ENCODE measurements at regions not wholly inside any gene's neighbourhood (a gene's known extent, or its start where the extent isn't known, plus 50 kb on each side); places are given as distances from the start of the nearest gene placed in this dataset.

DNA sequence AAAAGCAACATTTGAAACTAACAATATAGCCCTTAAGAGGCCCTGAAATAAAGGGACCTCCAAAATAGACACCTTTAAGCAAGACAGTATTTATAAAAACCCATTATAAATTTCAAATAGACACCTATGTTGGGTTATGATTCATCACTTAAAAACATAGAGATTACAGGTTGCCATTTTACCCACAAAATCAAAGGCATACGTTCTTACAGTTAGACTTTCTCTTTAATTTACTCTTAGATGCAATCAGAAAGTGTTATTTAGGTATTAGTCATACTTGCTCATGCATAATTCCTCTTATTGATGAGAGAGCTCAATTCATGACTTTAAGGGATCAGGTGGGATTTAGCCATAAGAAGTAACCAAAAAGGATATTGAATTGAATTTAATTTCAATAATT, 51.5 kb upstream of the TMEM200A start:
- no peak for DNase-seq (ENCODE audit: low read depth, low spot score)

DNA sequence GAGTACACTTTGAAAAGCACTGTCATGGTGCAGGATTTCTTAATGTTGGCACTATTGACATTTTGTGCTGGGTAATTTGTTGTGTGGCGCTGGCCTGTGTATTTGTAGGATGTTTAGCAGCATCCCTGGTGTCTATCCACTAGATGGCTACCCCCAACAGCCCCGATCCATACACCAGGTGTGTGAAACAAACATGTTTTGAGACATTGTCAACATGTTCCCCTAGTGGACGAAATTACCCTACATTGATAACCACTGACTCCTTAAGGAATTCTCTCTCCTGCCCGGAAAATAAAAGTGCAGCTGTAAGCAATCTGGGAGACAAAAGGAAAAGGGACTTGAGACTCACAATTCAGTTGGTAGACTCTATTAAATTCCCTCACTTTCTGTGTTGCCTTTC, 52.6 kb upstream of the TMEM200A start:
- DNase-seq (ENCODE audit: low read depth, low spot score), result no peak

DNA sequence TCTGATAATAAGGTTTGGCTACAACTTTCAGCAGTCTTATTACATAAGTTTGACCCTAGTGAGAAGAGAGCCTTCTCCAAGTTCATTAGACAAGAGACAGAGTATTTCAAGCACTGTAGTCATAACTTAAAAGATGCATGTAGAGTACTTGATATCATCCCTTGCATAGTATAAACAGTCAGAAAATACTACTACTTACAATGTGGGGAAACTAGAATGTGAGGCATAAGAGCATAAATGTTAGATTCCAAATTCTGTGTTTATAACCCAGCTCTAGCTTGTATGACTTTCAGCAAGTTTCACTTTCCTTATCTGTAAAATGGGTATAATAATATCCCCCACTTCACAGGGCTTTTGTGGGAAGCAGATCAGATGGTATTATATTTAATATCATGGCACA, 56.8 kb upstream of the TMEM200A start:
- no peak for DNase-seq (ENCODE audit: low read depth, low spot score)

DNA sequence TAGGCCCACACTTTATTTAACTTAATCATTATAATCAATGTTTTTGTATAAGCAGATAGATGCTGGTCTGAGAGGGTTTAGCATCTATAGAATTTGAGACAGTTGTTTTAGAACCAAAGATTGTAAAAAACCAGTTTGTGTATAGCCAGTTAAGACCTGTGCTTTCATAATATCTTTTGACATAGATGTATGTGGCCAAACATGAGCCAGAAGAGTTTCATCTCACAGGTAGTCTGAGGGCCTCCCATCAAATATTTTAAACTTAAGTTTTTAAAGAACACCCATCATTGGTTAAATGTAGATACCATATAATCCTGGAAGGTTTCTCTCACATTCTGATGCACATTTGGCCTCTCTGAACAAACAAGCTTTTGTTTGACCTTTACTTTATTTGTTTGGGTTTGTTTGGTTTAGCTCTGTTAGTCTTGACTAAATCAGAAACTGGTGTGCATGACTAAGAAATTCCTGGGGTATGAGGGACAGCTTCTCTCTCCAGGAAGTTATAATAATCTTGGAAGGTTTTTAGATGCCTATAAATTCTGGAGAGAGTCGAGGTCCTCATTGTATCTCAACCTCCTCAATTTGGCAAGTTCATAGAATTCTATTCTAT, 58.0 kb upstream of the TMEM200A start:
- peak; percentile 36 for DNase-seq (ENCODE audit: low read depth, low spot score)

DNA sequence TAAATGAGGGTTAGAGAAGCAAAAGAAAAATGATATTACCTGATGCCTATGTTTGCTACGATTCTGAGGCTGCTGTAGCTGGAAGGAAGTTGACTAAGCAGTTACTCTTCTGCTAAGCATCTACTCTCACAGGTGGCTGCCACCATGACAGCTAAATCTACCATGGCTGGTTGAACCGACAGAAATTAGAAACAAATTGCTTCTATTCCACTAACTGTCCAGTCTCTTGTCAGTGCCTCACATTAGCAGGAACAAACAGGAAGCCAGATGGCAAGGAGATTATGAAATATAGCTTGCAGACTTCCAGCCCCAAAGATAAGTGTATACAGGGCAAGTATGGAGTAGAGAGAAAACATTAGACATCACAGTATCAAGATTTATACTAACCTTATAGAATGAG, 59.4 kb upstream of the TMEM200A start:
- no peak for DNase-seq (ENCODE audit: low read depth, low spot score)

DNA sequence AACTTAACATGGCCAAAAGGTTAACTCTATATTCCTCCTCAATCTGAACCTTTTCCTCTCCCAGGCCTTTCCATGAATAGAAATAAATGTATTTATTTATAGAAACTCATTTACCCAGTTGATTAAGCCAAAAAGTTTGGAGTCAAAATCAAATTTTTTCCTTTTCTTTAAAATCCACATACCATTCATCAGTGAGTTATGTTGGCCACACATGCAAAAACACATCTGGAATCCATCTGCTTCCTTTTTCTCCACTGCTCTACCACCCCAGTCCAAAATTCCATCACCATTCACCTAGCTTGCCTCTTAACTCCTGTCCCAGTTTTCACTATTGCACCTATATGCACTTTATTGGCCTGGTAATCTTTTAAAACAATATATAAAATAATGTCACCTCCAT, 62.4 kb upstream of the TMEM200A start:
- DNase-seq (ENCODE audit: low read depth, low spot score), result no peak

DNA sequence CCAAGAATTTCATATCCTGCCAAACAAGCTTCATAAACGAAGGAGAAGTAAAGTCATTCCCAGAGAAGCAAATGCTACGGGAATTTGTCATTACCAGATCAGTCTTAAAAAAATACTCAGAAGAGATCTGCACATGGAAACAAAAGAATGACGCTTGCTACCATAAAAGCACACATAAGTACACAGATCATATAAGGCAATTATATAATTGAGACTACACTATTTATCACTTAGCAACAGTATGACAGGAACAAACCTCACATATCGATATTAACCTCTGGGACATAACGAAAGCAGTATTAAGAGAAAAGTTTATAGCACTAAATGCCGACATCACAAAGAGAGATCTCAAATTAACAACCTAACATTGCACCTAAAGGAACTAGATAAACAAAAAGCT, 67.6 kb upstream of the TMEM200A start:
- no peak for DNase-seq (ENCODE audit: low read depth, low spot score)

DNA sequence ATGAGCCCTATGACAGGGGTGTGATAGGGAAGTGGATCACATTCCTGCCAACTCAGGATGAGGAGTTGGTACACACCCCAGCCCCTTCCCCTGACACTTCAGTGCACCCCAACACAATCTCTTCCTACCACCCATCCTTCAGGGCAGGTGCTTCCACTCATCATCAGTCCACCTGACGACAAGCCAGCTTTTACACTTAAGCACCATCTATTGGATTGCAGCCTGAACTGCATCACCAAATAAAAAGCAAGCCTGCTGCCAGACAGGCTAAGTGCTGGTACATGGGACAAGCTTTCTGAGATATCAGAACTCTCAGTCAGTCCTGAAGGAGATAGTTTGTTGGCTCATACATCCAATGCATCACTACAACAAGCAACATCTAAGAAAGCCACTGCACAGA, 69.0 kb upstream of the TMEM200A start:
- DNase-seq (ENCODE audit: low read depth, low spot score), result no peak

DNA sequence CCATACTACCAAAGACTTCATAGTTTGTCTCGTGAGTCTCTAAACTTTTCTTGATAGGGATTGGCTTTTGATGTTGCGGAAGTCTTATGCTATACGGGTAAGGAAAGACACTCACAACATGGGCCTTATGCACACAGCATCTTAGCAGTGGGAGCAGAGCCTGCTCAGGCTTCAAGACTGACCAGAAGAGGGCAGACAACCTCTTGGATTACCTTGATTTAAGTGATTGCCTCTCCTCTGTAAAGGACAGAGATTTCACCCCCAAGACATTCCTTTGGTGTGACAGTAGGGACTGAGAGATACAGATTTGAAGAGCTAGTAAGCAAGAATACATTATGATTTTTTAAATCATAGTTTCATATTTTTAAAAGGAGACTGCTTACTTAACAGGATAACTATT, 71.0 kb upstream of the SAMD3 start:
- DNase-seq (ENCODE audit: low read depth, low spot score), result no peak

DNA sequence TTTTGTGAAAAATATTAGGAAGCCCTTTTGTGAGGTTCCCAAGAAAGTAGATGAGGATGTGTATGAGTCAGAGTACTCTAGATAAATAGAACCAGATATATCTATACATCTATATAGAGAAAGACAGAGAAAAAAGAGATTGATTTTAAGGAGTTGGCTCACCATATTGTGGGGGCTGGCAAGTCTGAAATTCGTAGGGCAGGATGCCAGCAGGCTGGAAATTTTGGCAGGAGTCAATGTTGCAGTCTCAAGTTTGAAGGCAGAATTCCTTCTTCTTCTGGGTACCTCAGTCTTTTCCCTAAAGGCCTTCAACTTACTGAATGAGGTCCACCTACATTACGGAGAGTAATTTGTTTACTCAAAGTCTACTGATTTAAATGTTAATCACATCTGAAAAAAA, 65.3 kb upstream of the SAMD3 start:
- DNase-seq (ENCODE audit: low read depth, low spot score), result no peak

DNA sequence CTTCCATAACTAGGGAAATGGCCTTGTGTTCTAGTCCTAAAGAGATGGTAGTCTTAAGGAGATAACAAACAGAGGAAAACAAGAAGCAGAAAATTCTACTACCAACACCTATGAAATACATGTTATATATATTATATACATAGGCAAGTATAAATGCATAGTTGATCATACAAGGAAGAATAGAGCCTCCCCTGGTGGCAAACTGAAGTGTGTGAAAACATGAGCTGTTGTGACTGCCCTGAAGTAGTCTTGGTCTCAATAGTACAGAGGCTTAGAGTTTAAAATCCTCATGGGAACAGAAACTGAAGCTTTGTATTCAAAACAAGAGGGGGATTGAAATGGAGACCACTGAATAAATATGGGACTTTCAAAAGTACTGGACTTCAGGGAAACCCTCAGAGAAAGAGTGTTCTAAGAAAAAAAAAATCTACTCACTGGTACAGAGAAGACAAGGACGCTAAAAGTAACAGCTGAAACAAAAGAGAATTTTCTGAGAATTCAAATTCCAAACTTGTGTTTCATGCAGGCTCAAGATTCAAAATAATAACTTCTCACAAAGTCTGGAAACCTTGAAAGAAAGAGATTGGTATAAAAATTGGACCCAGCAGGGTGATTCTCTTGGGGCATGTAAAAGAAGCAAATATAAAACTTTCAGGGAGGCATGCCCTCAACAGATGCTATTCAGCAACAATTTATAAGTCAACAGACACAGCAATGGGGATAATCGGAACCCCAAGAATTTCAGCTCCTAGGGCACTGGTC, 59.7 kb upstream of the SAMD3 start:
- peak; percentile 10 for DNase-seq (ENCODE audit: low read depth, low spot score)

DNA sequence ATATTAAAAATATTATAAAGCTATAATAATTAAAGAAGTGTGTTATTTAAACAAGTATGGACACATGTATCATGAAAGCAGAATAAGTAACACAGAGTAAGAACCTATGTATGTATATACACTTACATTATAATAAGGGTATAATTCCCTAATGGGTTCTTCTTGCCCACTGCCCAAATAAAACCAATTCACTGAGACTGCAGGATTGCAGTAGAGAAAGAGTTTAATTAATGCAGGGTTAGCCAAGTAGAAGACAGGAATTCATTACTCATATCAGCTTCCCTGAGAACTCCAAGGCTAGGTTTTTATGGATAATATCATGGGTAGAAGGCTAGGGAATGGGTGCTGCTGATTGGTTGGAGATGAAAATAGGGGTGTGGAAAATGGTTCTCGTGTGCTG, 53.8 kb upstream of the SAMD3 start:
- DNase-seq (ENCODE audit: low read depth, low spot score), result no peak

DNA sequence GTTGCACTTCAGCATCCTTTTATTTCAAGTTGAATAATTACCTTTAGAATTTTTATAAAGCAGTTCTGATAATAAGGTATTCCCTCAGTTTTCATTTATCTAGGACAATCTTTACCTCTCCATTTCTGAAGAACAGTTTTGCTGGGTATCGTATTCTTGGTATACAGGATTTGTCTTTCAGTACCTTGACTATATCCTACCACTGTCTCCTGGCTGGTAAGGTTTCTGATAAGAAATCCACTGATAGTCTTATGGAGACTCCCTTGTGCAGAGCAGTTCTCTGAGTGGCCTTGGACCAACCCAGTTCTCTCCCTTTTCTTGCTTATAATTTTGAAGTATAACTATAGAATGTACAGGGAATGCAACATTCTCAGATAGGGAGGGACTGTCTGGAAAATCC, 51.3 kb upstream of the SAMD3 start:
- DNase-seq (ENCODE audit: low read depth, low spot score), result no peak
